HG03342 (cell line): ENCODE measurements at regions not wholly inside any gene's neighbourhood (a gene's known extent, or its start where the extent isn't known, plus 50 kb on each side); places are given as distances from the start of the nearest gene placed in this dataset.

Experiments used
- ATAC-seq: cut with Tn5 transposase; IDR thresholded peaks from one replicate; pipeline ENCODE4 v1.9.1; 2021; ENCODE audit warnings: mild to moderate bottlenecking, moderate library complexity; ENCODE audit not compliant: unreplicated experiment

GRCh38 chr10:43864656-43865055 is 216.0 kb upstream of the ZNF32 start:
- ATAC-seq, result no peak

- no peak for ATAC-seq
Measured at GRCh38 chr10:43863859-43864591, 215.3 kb upstream of the ZNF32 start.

- no peak for ATAC-seq
Measured at GRCh38 chr10:43863270-43863669, 214.6 kb upstream of the ZNF32 start.

- no peak for ATAC-seq
Measured at GRCh38 chr10:43862756-43863155, 214.1 kb upstream of the ZNF32 start.

- ATAC-seq, result no peak
Measured at GRCh38 chr10:43861966-43862751, 213.5 kb upstream of the ZNF32 start.

GRCh38 chr10:43859016-43859525 is 210.4 kb upstream of the ZNF32 start:
- no peak for ATAC-seq

- no peak for ATAC-seq
Measured at GRCh38 chr10:43857931-43858315, 209.2 kb upstream of the ZNF32 start.

- ATAC-seq, result no peak
Measured at GRCh38 chr10:43857206-43857930, 208.7 kb upstream of the ZNF32 start.

- ATAC-seq, result no peak
Measured at GRCh38 chr10:43856299-43856698, 207.6 kb upstream of the ZNF32 start.

GRCh38 chr10:43855667-43856210 is 207.1 kb upstream of the ZNF32 start:
- ATAC-seq, result no peak

- ATAC-seq, result no peak
Measured at GRCh38 chr10:43854007-43854406, 205.3 kb upstream of the ZNF32 start.

GRCh38 chr10:43853369-43853768 is 204.7 kb upstream of the ZNF32 start:
- ATAC-seq, result no peak

GRCh38 chr10:43852644-43853214 is 204.0 kb upstream of the ZNF32 start:
- ATAC-seq, result no peak

- ATAC-seq, result no peak
Measured at GRCh38 chr10:43852149-43852548, 203.5 kb upstream of the ZNF32 start.

GRCh38 chr10:43851030-43851429 is 202.3 kb upstream of the ZNF32 start:
- ATAC-seq, result no peak

GRCh38 chr10:43849551-43849950 is 200.9 kb upstream of the ZNF32 start:
- ATAC-seq, result no peak

GRCh38 chr10:43846968-43847367 is 198.3 kb upstream of the ZNF32 start:
- ATAC-seq, result no peak

GRCh38 chr10:43846187-43846680 is 197.6 kb upstream of the ZNF32 start:
- no peak for ATAC-seq

GRCh38 chr10:43845121-43845520 is 196.4 kb upstream of the ZNF32 start:
- ATAC-seq, result no peak

GRCh38 chr10:43844221-43844620 is 195.5 kb upstream of the ZNF32 start:
- ATAC-seq, result no peak
